HG03342 (cell line): ENCODE measurements at regions not wholly inside any gene's neighbourhood (a gene's known extent, or its start where the extent isn't known, plus 50 kb on each side); places are given as distances from the start of the nearest gene placed in this dataset.

Source experiments
- ATAC-seq: cut with Tn5 transposase; IDR thresholded peaks from one replicate; pipeline ENCODE4 v1.9.1; 2021; ENCODE audit warnings: mild to moderate bottlenecking, moderate library complexity; ENCODE audit not compliant: unreplicated experiment

DNA sequence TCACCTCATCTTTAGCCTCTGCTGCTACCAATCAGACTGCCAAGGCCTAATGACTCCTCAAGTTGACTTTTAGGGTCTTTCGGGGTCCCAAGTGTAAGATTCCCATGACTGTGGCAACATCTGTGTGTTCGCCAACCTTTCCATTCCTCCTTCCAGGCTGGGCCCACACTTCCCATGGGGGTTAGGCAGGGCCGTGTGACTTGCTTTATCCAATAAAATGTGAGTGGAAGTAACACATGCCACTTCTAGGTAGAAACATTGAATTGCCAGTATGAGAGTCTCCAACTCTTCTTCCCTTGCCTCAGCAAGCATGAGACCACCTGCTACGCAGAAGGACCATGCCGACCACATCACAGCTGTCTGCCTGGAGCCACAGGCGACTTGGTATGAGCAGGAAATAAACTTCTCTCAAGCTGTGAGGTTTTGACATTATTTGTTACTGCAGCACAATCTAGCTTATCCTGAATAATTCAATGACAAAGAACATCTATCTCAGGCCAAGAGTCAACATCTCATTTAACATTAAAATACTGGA lies 190.4 kb upstream of the IER5L start:
- ATAC-seq, result no peak

DNA sequence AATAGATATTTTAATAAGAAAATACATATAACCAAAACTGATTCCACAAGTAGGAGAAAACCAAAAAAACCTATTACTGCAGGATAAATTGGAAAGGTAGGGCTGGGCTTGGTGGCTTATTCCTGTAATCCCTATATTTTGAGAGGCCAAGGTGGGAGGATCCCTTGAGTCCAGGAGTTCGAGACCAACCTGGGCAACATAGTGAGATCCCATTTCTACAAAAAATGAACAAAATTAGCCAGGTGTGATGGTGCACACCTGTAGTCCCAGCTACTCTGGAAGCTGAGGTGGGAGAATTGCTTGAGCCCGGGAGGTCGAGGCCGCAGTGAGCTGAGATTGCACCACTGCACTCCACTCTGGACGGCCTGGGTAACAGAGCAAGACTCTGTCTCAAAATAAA lies 189.2 kb upstream of the IER5L start:
- ATAC-seq, result no peak

DNA sequence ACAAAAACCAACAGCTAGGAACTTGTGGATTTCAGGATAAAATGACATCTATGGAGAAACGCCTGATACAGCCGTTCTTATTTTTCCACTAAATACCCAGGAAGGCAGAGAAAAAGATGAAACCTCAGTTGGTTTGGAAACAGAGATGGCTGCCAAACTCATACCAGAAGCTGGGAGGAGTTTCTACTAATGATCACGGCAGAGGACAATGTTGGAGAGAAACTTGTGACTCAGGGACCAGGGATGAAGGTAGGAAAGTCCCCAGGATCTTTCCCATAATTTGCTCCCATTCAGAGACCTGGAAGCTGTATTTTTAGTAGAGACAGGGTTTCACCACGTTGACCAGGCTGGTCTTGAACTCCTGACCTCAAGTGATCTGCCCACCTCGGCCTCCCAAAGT lies 187.1 kb upstream of the IER5L start:
- ATAC-seq, result no peak

DNA sequence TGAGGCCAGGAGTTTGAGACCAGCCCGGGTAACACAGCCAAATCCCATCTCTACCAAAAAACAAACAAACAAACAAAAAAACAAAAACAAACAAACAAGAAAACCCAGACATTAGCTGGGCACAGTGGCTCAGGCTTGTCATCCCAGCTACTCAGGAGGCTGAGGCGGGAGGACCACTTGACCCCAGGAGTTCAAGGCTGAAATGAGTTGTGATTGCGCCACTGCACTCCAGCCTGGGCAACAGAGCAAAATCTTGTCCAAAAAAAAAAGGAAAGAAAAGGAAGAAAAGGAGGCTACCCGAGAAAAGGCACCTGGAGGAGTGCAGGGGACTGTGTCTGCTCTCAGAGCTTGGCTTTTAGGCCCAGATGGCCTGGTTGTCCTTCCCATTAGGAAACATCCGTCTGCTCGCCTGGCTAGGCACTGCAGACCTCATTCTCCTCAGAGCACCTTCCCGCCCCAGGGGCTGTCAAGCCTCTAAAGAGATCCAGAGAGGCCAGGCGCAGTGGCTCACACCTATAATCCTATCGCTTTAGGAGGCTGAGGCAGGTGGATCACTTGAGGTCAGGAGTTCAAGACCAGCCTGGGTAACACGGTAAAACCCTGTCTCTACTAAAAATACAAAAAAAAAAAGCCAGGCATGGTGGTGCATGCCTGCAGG lies 185.3 kb upstream of the IER5L start:
- ATAC-seq, result no peak

DNA sequence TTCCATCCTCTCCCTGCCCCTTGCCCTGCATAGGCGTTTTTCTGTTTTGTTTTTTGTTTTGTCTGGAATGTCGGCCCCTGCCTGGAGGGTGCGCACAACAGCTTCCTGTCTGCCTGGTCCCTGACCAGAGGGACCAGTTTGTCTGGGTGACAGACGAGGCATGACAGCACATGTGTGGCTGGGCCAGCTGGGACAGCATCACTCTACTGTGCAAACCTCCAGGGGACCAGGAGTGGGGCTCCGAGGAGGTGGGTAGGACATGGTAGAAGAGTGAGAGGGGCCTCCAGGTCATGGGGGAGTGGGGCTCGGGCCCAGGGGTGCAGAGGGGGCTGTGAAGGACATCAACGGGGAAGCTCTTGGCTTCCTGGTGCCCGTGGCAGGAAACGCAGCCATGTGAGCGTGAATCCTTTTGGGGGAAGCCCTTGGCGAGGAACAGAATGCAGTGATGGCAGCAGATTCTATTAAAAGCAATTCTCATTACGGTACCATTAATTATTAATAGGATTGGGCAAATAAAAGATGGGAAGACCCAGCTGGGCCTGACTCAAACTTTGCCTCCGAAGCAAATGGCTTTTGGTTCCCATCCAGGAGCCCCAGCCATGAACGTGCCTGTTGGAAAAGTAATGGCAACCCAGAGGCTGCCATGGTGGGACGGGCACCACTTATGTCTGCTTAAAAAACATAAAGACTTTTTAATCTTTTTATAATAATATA lies 184.4 kb upstream of the IER5L start:
- no peak for ATAC-seq

DNA sequence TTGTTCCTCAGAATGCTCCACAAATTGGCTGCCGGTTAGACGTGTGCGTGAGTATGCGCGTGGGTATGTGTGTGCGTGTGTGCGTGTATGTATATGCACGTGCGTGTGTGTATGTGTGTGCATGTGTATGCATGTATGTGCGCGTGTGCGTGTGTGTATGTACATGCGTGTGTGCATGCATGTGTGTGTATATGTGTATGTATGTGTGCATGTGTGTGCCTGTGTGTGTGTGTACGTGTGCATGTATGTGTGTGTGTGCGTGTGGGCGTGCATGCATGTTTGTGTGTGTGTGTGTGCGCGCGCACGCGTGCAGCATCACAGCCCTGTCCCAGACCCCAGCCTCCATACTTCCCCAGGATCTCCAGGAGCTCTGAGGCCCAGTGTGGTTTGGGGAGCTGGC lies 183.1 kb upstream of the IER5L start:
- no peak for ATAC-seq

DNA sequence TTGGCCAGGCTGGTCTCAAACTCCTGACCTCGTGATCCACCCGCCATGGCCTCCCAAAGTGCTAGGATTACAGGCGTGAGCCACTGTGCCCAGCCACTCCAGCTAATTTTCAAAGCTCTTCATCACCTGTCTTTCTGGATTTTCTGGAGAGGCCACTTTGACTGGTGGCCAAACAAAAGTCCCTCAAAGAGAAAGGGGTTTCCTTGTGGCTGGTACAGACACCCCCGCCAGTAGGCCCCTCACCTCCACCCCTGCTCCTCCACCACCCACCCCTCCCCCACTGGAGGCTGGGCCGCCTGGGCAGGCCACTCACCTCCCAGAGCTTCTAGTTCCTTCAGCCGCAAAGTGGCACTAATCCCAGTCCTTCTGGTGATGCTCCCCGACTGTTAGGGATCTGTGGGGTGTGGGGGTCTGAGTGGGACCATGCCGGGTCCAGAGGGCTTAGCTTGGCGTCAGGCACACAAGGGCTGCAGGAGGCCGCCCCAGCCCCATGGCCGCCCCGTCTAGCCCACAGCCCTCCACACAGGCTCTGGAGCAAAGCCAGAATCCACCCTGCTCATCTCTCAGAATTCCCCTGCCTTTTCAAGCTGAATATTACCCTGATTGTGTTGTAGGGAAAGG lies 182.0 kb upstream of the IER5L start:
- ATAC-seq, result no peak

DNA sequence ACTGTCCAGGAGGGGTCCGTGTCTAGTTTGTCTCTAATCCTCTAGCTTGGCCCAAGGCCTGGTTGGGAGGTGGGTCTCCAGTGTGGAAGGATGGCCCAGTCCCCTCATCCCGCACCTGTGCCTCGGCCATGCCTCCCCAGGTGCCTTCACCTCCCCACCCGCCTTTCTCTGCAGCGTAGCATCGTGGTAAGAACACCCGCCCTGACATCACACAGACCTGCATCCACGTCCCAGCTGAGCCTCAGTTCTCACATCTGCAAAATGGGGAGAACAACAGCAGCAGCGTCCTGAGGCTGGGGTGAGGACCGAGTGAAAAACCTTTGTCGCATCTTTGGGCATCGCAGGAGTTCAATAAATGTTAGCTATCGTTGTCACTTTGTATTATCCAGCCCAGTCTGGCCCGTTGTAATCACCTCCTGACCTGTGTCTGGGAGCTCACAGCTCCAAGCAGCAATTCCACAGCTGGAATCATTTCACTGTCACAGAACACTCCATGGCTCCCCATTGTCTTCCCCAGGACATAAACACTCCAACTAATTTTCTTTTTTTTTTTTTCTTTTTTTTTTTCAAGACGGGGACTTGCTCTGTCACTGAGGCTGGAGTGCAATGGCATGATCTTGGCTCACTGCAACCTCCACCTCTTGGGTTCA lies 181.2 kb upstream of the IER5L start:
- no peak for ATAC-seq

DNA sequence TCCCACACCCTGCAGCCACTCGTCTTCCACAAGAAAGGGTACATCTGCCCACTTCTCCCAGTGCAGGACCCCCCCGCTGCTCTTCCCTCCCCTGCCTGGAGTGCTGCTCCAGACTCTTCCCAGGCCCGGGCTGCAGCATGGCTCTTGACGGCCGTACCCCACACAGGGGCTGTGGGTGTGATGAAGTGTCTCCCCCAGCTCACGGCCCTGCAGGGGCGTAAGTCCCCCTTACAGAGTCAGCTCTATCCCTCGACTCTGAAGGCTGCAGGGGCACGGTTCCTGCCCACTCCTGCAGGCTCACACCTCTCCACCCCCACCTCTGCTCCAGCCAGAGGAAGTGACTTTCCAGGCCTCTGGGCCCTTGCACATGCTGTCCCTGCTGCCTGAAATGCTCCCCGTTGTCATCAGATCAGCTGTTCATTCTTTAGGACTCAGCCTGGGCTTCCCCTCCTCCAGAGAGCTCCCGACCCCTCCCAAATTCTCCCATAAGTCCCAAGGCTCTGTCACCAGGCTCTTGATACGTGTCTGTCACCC lies 180.6 kb upstream of the IER5L start:
- ATAC-seq, result no peak

DNA sequence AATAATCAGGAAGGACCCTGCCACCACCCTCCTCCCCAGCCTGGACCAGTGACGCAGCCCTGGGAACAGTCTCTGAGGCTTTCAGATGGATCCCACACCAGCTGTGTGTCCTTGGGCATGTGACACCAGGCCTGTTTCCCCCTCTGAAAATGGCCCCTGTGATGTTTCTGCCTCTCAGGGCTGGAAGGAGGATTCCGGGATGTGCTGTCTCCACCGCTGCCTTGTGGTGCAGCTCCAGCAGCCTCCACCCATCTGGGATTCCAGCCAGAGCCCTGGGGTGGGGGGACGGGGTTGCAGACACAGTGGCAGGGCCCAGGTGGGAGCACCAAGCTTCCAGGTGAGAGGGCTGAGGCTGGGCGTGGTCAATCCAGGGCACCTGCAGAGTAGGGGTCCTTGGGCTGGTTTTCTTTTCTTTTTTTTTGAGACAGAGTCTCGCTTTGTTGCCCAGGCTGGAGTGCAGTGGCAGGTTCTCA lies 179.7 kb upstream of the IER5L start:
- no peak for ATAC-seq

DNA sequence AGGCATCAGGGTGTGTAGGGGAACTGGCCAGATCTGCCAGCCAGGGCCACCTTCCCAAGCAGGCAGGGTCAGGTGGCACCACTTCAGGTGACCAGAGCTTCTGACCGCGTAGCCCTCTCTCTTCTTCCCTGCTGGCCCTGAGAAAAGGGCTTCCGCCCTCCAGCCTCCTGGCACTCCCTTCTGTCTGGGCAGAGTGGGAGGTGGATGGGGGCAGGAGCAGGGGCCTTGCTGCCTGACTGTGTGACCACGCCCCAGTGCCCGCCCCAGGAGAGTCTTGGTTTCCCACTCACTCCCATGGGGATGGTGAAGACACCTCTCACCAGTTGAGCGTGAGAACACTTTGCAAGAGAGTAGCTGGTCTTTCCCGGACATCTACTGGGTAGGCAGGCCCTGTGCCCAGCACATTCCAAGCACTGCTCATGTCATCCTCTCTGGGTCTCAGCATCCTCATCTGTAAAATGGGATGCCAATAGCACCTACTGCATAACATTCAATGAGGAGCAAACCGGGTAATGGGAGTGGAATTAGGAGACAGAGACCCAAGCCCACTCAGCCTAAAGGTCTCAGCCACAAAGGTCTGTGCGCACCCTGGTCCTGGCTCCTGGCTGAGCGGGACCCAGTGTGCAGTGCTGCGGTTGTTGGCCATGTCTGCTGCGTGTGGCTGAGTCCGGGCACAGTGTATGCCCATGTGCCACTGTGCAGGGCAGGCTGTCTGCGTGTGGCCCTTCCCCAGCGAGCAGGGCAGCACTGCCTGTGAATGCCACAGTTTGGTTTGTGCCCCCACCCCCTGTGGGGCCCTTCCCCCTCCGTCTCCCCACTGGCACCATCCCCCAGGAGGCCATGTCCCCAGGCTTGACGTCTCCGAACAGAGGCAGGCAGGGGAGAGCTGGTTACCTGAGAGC lies 179.1 kb upstream of the IER5L start:
- ATAC-seq, result no peak

DNA sequence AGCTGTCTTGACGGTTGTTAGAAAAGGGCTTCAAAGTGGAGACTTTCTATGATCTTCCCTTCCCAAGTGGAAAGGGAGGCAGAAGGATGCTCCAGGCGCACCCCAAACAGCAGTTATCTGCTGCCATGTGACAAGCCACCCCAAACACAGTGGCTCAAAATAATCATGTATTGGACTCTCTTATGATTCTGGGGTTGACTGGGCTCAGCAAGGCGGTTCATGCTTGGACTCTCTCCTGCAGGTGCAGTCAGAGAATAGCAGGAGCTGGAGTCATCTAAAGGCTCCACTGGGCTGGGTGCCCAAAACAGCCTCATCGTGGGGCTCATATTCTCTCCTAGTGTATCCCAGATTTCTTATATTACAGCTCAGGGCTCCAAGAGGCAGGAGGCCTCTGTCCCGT lies 177.6 kb upstream of the IER5L start:
- ATAC-seq, result no peak

DNA sequence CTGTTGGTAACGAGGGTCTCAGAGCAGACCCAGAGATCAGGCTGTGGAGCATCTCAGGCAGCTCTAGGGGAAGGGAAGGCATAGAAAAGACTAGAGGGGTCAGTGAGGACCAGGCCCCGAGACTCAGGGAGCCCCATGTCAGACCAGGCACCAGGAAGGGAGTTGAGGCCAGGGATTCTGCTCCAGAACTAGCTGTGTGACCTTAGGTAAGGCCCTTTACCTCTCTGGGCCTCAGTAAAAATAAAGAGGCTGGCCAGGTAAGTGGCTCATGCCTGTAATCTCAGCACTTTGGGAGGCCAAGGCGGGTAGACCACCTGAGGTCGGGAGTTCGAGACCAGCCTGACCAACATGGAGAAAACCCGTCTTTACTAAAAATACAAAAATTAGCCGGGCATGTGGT lies 176.4 kb upstream of the IER5L start:
- ATAC-seq, result no peak

DNA sequence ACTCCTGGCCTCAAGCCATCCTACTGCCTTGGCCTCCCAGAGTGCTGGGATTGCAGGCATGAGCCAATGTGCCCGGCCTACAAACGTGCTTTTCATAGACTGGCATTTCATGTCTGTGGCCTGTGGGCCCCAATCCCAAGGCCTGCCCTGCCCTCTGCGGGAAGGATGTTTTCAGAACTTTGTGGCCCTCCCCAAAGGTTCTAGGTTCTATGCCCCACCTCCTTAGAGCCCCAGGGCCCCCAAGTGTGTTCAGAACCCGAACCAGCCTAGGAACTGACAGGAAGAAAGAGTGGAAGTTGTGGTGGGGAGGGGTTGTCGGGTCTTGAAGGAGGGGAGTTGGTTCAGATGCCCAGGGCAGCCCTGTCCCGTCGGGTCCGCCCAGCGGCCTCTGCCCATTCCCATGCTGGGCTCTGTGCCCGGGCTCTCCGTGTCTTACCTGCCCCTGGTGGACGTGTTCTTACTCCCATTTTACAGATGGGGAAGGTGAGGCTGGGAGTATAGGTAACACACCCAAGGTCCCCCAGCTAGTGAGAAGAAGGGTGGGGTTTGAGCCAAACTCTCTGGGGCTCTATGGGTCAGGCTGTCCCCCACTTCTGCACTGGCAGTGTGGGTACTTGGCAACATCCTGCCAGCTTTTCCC lies 175.8 kb upstream of the IER5L start:
- no peak for ATAC-seq

DNA sequence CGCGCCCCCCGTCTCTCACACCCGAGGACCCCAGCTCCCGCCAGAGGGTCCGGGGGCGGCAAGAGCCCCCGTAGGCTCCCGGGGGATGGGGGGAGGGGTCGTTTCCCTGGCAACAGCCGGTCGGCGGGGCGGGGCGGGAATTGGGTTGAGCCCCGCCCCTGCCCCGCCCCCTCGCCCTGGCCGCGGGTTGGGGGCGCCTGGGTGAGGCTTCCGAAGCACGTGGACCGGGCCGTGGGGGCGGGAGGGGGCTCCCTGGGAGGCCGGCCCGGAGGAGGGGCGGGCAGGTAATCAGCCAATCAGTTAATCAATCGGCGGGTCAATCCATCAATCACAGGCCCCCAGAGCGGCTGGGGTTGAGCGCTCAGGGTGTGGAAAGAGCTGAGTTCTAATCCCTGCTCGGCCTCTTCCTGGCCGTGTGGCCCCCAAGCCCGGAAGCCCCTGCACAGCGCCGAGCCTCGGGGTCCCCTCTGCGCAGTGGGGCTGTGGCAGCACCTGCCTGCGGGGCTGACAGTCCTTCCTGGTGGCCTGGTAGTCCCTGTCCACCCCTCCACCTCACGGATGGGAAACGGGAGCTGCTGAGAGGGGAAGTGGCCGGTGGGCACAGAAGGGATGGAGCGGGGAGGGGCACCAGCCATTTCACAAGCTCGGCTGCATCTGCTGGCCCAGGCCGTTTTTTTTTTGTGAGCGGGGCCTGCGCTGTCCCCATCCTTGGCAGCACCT lies 174.2 kb upstream of the IER5L start:
- no peak for ATAC-seq

DNA sequence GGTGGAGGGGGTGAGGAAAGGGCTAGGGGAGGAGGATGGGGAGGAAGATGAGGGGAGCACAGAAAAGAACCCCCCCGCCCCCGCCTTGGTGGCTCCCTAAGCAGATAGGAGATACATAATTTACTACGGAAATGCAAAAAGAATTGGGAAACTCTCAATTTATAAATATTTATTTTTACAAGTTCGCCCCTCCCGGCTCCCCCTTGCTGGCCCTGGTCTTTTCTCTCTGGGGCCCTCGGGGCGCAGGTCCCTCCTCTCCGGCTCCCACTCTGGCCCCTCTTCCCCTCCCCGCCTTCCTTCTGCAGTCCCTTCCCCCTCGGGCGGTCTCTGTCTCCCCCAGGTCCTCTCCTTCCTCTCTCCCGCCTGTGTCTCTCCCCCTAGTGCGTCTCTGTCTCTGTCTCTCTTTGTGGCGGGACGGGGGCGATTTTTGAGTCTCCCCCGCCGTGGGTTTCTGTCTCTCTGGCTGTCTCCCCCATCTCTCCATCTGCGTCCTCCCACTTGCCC lies 173.6 kb upstream of the IER5L start:
- ATAC-seq, result no peak

DNA sequence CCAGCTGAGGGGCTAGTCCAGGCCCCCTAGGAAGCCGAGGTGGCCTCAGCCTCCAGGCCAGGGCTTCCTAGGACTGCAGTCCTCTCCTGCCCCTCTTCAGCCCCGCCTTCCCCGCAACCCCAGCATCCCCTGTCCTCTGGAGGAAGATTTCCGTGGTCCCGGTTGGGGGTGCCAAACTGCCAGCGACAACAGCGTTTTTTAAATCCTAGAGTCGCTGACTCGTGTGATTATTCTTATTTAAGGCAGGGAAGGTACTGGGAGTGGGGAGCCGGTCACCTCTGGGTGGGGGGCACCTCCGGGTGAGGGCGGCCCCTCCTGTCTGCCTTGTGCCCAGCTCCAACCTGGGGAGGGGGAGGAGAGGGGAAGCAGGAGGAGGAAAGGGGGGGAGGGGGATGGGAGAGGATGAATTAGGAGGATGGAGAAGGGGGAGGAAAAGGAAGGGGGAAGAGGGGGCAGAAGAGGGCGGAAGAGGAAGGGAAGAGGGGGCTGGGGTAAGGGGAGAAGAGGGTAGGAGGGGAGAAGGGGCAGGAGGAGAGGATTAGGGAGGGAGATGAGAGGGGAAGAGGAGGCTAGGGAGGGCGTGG lies 173.1 kb upstream of the IER5L start:
- ATAC-seq, result no peak

DNA sequence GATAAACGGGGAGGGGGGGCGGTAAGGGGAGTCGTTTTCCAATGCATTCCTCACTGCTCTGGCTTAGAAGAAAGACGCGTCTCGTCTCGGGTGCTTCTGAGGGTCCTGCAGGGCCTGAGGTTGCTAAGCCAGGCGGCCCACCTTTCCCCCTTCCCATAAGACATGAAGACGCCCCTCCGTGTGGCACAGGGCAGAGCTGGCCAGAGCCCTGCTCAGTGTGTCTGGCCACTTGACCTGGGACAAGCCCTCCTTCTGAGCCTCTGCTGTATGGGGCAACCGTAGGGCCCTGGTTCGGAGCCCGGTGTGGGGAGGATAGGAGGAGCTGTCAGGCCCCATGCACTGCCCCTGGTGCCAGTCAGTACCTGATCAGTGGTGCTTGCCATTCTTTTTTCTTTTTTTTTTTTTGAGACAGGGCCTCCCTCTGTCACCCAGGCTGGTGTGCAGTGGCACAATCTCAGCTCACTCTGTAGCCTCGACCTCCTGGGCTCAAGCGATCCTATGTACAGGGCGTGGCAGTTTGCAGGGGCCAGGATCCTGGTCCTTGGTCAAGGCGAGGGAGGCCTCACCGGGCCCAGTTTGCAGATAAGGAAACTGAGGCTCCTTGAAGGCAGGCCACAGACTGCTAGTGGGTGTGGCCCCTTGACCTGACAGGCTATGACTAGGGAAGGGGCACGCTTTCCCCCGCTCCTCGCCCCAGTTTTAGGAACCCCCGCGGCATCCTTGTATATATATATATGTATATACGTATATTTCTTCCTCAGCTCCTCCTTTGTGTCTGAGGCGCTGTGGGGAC lies 172.3 kb upstream of the IER5L start:
- no peak for ATAC-seq
